T47D (cell line): ENCODE measurements at regions not wholly inside any gene's neighbourhood (a gene's known extent, or its start where the extent isn't known, plus 50 kb on each side); places are given as distances from the start of the nearest gene placed in this dataset.

Source experiments
- DNase-seq, 2 experiments: peaks; one replicate each; pipeline versions ENCODE4 v3.0.0 to v3.0.0-alpha.2; 2011 to 2012; ENCODE audit warnings: low read depth in 1 of 2, low spot score in 1 of 2
- JUND ChIP-seq: IDR thresholded peaks from 2 replicates; pipeline ENCODE4 v1.6.1; 2012; ENCODE audit warnings: low read depth
- in situ Hi-C: cut with HindIII; loops from 2 replicates; pipeline ENCODE4 v1.10.0; 2016; ENCODE audit warnings: low sequenced_read_pairs, low pct_unique_long_range_greater_than_20kb

DNA sequence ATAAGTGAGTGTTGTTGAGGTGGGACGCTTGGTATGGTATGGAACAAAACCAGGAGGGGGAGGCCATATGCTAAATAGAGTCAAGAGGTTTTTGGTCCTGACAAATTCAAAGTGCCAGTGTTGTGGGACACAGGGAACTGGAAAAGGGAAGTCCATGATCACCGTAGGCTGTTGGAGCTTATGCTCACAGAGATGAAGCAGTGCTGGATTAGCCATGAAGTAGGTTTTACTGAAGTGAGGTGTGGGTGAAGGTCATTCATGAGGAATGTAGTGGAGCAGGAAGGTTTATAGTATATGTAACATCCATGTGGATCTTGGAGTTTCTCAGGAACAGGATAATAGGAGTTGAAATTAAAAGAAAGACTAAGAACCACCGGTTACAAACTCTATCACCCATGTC, 256.1 kb upstream of the PITX2 start:
- no peak for TF ChIP-seq JUND
- DNase-seq = no peak
- in situ Hi-C loops = no loop called here

DNA sequence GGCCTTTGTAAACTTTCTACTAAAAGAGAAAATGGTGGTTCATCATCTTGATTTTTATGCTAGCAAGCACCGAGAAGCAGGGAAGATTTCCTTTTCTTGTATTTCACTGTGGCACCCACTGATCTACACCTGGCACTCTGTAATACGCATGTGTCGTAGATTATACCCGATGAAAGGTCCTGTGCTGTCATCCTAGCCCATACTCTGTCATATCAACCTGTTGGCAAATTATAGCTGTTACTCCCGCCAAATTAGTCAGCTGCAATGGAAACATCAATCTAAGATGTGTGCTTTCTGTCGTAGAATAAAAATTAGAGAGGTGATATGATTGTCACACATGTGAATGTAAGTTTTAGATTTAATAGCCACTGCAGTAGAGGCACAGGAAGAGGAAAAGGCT, 263.4 kb upstream of the PITX2 start:
- in situ Hi-C loops = no loop called here
- DNase-seq = no peak
- TF ChIP-seq JUND = no peak

DNA sequence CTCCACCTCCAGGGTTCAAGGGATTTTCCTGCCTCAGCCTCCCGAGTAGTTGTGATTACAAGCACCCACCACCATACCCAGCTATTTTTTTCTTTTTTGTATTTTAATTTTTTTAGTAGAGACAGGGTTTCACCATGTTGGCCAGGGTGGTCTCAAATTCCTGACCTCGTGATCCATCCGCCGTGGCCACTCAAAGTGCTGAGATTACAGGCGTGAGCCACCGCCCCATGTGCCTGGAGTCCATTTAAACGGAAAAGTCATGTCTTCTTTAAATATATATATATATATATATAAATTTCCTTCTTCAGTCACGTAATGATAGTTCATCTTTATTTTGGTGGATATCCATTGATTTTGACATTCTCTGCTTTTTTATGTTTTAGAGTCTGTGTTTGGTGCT, 264.0 kb upstream of the PITX2 start:
- in situ Hi-C loops = no loop called here

DNA sequence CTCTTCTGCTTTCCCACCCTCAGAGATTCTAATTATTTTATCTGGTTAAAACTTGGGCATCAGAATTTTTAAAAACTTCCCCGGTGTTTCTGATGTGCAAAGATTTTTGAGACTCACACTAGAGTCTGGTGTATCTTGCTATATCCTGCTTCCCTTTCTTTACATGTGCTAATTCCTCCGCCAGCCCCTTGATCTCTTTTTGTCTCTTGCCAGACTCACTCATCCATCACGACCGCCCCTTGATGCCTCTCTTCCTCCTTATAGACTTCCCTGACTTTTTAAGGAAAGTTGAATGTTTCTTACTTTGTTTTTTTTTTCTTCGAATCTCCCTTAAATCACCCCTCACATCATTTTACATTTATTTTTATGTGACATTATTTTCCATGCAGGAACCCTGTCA, 274.9 kb upstream of the PITX2 start:
- in situ Hi-C loops = no loop called here
- no peak for TF ChIP-seq JUND

More for the DNA sequence above, 264.0 kb upstream of the PITX2 start:
- TF ChIP-seq JUND = no peak
- DNase-seq = no peak

DNA sequence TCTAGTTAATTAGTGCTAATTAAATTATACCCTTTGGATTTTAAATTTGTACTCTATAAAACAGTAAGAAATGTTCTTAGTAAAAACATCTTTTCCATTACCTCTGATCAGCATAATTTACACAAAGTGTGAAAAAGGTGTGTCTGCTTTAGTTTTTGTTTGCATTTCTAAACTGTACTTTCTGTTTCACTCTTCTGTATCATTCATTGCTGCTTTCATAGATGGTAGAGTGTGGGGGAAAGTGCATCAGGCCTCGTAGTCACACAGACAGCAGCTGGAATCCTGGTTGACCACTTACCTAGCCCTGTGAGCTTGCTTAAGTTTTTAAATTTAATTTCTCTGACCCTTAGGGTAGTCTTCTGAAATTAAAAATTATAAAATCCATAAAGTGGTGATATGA, 275.4 kb upstream of the PITX2 start:
- in situ Hi-C loops = no loop called here
- DNase-seq = no peak
- TF ChIP-seq JUND = no peak

More for the DNA sequence above, 274.9 kb upstream of the PITX2 start:
- DNase-seq = no peak

DNA sequence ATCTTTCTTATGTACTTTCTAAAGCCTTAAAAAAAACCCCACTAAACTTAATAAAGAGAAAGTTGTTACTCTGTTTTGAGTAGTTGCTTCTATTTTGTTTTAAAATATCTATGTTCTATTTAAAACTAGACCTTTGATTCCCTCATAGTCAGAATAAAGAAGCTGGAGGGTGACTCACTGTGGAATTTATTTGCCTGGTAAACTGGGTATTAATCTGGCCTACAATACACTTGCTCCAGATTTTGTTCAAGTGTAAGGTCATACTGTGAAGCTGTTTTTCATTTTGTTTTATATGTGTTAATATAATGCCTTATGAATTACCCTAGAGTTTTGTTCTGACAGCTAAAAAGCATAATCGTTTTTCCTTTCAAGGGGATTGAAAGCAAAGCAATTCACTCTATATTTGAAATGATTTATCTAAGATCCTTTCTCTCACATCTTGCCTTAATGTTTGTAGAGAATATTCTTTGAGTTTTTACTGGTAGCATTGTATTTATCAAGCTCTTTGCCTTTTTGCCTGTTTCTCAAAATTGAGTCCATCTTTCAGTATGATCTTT, 277.4 kb upstream of the PITX2 start:
- TF ChIP-seq JUND = no peak
- in situ Hi-C loops = no loop called here
- no peak for DNase-seq

DNA sequence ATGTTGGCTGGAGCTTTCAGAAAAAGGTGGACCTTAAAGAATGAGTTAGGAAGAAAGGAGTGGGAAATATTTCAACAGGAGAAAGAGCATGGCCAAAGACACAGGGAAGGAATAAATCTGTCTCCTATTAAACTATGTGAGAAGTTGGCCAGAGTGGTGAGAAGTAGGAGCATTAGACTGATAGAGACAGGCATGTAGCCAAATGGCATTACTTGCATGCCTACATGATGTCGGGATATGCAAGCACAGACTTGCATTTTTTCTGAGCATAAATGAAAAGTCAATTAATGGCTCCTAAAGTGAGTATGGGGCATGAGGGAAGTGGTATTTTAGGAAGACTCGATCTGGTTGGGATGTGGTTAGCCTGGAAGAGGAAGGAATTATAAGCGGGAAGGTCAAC, 279.6 kb upstream of the PITX2 start:
- DNase-seq = no peak

DNA sequence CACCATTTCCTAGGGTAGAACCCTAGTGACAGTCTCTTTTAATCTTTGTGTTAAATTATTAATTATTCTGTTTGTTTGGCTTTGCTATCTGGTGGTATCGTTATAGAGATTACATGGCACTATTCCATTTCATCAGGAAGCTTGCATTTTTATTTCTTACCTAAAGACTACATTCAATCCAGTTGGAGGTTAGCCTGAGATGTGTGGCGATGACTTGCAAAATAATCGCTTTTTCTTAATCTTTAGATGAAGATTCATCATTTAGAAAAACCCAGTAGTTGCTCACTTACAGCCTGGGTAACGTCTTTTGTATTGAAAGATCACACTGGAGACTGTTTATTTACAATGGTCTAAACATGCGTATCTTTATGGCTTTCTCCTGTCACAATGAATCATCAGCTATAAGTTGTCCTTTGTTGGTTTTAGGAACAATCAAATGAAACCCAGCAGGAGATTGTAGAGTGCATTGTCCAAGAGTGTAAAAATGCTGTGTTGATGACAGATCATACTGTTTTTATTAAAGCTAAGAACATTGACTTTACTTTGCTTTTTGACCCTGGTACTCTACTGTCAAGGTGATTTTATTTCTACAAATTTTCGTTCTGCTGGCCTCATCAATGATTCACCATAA, 281.7 kb upstream of the PITX2 start:
- no peak for TF ChIP-seq JUND
- in situ Hi-C loops = no loop called here
- no peak for DNase-seq

More for the DNA sequence above, 279.6 kb upstream of the PITX2 start:
- in situ Hi-C loops = no loop called here
- no peak for TF ChIP-seq JUND

DNA sequence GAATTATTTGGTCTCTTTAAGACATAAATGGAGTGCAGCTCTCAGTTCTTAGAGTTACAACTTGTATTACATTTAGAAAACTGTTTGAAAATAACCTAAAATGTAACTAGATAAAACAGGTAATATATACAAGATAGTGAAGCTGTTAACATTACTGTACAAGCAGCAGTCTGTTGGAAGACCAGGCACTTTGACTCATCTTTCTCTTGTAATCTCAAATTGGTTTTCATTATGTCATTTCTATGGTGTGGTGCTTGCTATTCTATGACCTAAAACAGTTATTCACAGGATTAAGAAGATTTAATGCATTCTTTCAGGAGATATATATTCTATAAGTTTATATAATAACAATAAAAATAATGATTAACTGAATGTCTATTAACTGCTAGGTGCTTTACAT, 282.5 kb upstream of the PITX2 start:
- no peak for TF ChIP-seq JUND
- in situ Hi-C loops = no loop called here
- no peak for DNase-seq

DNA sequence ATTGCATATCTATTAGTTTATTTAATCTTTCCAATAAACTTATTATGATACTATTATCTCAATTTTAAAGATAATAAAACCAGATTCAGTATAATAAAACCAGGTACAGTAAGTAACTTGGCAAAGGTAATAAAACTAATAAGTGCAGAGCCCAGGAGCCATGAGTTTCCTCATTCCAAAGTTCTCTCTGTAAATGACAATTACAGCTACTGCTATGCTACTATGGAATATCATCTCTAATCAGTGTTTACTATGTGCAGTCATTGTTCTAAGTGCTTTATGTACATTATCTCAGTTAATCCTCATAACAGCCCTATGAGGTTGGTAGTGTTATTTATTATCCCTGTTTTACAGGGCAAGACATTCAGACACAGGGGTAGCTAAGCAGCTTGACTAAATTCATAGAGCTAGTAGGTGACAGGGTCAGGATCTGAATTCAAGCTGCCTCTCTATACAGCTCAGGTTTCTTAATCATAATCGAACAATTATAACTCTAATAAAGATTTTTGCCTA, 285.0 kb upstream of the PITX2 start:
- in situ Hi-C loops = no loop called here
- no peak for TF ChIP-seq JUND
- DNase-seq = no peak

DNA sequence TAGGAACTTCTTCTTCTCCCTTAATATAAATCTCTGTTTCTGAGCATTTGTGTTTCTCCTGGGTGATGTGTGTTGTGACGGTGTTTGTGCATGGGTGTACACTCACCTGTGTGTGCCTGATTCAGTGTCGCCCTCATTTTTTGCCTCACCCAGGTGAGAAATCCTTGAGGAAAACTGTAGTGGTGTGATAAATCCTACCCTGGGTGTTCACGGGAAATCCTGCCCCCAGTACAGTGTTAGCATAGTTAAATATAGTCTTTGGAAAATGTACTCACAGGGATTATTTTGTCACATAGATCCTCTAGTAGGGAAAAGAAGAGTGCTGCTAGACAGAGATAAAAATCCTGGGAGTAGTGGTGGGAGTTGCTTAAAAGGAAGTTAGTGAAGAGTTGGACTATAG, 291.9 kb upstream of the PITX2 start:
- no peak for DNase-seq
- in situ Hi-C loops = no loop called here
- no peak for TF ChIP-seq JUND

DNA sequence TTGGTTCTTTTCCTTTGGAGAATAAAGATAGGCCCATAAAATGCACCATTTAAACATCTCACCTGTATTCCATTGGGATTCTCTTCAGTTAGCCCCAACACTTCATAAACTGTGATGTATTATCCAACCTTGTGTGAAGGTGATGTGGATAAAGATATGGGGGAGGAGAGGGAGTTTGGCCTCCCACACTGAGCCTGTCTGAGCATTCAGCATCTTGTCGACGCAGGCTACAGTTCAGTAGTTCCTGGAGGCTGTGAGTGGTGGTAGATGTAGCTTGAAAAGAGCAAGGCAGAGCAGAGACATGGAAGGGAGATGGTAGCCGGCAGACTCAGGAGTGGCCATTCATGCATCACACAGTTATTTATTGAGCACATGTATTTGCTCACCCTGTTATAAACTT, 292.4 kb upstream of the PITX2 start:
- no peak for DNase-seq
- in situ Hi-C loops = no loop called here
- no peak for TF ChIP-seq JUND

DNA sequence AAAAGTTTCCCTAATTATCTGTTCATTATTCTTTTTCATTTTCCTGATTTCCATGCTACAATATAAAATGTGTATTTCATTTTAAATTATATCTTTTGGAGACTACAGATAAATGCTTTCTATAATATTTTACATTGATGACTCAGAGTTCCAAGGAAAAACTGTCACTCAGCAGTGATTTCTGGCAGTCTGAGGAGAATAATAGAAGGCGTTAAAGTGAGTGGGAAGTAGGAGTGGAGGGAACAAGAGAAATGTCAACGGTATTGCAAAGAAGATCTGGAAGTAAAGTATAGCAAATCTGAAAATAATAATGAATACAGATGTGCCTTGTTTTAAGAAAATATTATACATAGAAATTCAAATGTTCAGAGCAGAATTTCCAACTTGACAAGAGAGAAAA, 293.6 kb upstream of the PITX2 start:
- no peak for TF ChIP-seq JUND
- in situ Hi-C loops = no loop called here
- DNase-seq = no peak

DNA sequence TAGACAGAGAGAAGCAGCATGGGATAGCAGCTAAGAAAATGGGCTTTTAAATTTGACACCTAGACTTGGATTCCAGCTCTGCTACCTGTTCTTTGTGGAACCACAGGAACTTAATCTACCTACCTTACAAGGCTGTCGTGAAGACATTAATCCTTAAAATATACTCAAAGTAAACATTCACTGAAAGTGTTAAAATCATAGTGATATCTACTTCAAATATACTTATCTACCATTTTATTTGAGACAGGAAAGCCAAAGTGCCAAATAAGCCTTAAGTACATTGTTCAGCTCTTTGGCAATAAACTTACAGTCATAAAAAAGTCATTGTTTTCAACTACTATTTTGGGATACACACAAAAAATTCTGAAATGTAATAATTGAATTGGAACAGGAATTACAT, 295.0 kb upstream of the PITX2 start:
- no peak for TF ChIP-seq JUND
- in situ Hi-C loops = no loop called here
- DNase-seq = no peak
